Tibial nerve (tissue), 4 donors: ENCODE measurements at regions not wholly inside any gene's neighbourhood (a gene's known extent, or its start where the extent isn't known, plus 50 kb on each side); places are given as distances from the start of the nearest gene placed in this dataset.

Source experiments
- DNase-seq, 2 donors: peaks; one replicate each; pipeline ENCODE4 v3.0.0-alpha.2; 2019; ENCODE audit warnings: low spot score in 2 of 2
- H3K27ac ChIP-seq, 4 donors: fragments of 200-600 bp; sonication (generic) in 3 of 4; one replicate each; pipeline ENCODE4 v1.5.1; 2017 to 2019; ENCODE audit warnings: mild to moderate bottlenecking in 1 of 4
- H3K27me3 ChIP-seq, 2 donors: fragments of 200-600 bp; sonication (generic) in 1 of 2; one replicate each; pipeline versions ENCODE4 v1.5.1 to v1.6.0; 2017 to 2019
- H3K36me3 ChIP-seq, 3 donors: fragments of 200-600 bp; sonication (generic); one replicate each; pipeline ENCODE4 v1.5.1; 2018 to 2019
- H3K4me1 ChIP-seq, 4 donors: fragments of 200-600 bp; sonication (generic) in 3 of 4; one replicate each; pipeline ENCODE4 v1.5.1; 2017 to 2019
- H3K4me3 ChIP-seq, 4 donors: fragments of 200-600 bp; sonication (generic) in 3 of 4; one replicate each; pipeline ENCODE4 v1.5.1; 2017 to 2019; ENCODE audit warnings: mild to moderate bottlenecking in 1 of 4, moderate library complexity in 1 of 4
- H3K9me3 ChIP-seq, 4 donors: fragments of 200-600 bp; sonication (generic) in 3 of 4; one replicate each; pipeline ENCODE4 v1.5.1; 2017 to 2019
- EP300 ChIP-seq, 2 donors: sonication (generic); formaldehyde crosslinking; IDR thresholded peaks; one replicate each; pipeline ENCODE4 v1.6.1; 2017; ENCODE audit warnings: antibody characterized with exemption in 2 of 2, mild to moderate bottlenecking in 1 of 2
- POLR2A ChIP-seq, 2 donors: fragments of 450-650 bp; IDR thresholded peaks; one replicate each; pipeline ENCODE4 v1.6.1; 2017; ENCODE audit warnings: antibody characterized with exemption in 2 of 2, mild to moderate bottlenecking in 2 of 2, moderate library complexity in 2 of 2
- whole genome bisulfite sequencing, 2 donors: methylation state at CpG; one replicate each; pipeline ENCODE4 v1.1.5; 2018; 5-methylcytosine and 5-hydroxymethylcytosine counted together
- TF ChIP-seq, protein P1 (sequence below), 5 experiments: fragments of 200-600 bp in 3 of 5; fragments of 450-650 bp in 2 of 5; sonication (generic) in 3 of 5; IDR thresholded peaks; one replicate each; pipeline ENCODE4 v1.5.1; 2016 to 2019; ENCODE audit warnings: antibody characterized with exemption in 5 of 5, mild to moderate bottlenecking in 3 of 5, moderate library complexity in 2 of 5

- Histone ChIP-seq H3K27ac (no peak overlapping the region), H3K36me3 (no peaks in the 10 kb centered on the region), H3K4me1 (no peaks in the 10 kb centered on the region), H3K4me3 (no peak overlapping the region), H3K27me3 (no peaks in the 10 kb centered on the region), H3K9me3 (no peaks in the 10 kb centered on the region)
- no peak for TF ChIP-seq EP300 (IDR thresholded peaks at IDR 0.05)
- no peak for TF ChIP-seq POLR2A (IDR thresholded peaks at IDR 0.05)
- TF ChIP-seq, protein P1, sequence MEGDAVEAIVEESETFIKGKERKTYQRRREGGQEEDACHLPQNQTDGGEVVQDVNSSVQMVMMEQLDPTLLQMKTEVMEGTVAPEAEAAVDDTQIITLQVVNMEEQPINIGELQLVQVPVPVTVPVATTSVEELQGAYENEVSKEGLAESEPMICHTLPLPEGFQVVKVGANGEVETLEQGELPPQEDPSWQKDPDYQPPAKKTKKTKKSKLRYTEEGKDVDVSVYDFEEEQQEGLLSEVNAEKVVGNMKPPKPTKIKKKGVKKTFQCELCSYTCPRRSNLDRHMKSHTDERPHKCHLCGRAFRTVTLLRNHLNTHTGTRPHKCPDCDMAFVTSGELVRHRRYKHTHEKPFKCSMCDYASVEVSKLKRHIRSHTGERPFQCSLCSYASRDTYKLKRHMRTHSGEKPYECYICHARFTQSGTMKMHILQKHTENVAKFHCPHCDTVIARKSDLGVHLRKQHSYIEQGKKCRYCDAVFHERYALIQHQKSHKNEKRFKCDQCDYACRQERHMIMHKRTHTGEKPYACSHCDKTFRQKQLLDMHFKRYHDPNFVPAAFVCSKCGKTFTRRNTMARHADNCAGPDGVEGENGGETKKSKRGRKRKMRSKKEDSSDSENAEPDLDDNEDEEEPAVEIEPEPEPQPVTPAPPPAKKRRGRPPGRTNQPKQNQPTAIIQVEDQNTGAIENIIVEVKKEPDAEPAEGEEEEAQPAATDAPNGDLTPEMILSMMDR (IDR thresholded peaks at IDR 0.05), result no peak
- DNase-seq, result no peak
- WGBS, 2 donors, result 82 to 83% methylated on average over 4 of the region's 4 CpGs
Measured at GRCh38 chr21:18588001-18588662, 184.5 kb upstream of the TMPRSS15 start.

DNA sequence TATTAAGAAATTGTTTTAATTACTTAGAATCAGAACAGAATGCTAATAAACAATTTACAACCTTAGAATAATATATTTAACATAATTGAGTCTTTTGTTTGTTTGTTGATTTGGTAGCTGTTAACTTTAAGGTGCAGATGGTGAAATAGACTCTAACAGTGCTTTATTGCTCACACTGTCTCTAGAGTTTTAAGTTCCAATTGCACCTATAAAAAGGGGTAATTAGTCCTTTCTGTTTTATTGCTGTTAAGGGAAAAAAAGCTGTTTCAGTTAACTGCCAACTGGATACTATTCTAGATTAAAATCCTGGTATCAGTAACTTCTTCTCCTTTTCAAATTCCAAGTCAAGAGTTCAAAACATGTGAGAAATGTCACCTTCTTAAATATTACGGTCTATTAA, 197.6 kb upstream of the TMPRSS15 start:
- Histone ChIP-seq H3K36me3 (no peaks in the 10 kb centered on the region), H3K4me3 (no peak overlapping the region)
- WGBS, 2 donors, result 81 to 94% methylated on average over 1 of the region's 1 CpG

DNA sequence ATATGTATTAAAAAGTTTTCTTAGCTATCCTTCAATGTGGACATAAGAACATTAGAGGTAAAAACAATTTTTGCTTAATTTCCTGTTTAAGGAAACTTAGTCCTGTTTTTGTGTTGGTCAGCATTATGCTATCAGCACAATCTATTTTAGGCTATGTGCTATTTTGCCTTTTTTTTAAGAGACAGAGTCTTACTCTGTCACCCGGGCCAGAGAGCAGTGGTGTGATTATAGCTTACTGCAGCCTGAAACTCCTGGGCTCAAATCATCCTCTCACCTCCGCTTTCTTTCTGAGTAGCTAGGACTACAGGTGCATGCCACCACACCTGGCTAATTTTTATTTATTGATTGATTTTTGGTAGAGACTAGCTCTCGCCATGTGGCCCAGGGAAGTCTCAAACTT, 199.1 kb upstream of the TMPRSS15 start:
- no peak for DNase-seq
- 70 to 71% methylated on average over 3 of the region's 3 CpGs for WGBS, 2 donors

More for the DNA sequence above, 197.6 kb upstream of the TMPRSS15 start:
- no peak overlapping the region for H3K27ac ChIP-seq
- no peaks in the 10 kb centered on the region for H3K9me3 ChIP-seq
- DNase-seq, result no peak
- no peaks in the 10 kb centered on the region for H3K27me3 ChIP-seq
- no peaks in the 10 kb centered on the region for H3K4me1 ChIP-seq
- no peak for TF ChIP-seq POLR2A (IDR thresholded peaks at IDR 0.05)
- TF ChIP-seq EP300 (IDR thresholded peaks at IDR 0.05), result no peak
- TF ChIP-seq, protein P1 (IDR thresholded peaks at IDR 0.05), result no peak

DNA sequence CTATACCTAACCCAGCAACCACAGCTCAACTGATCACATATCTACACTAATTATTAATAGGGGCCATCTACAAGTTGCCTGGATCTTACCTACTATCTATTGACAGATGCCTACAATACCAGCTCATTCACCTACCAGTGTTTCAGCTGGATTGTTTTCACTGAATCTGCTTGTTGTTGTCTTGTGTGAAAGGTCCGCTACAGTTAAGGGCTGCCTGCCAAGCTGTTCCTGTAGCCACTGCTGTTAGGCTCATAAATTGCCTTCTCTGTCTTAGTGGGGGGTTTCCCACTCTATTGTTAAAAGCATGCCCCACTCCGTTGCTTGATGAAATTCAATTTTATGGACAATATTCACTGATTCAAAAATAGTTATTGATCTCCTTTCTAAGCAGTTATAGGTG, 199.7 kb upstream of the TMPRSS15 start:
- H3K9me3 ChIP-seq, result no peaks in the 10 kb centered on the region
- no peaks in the 10 kb centered on the region for H3K4me1 ChIP-seq
- TF ChIP-seq, protein P1 (IDR thresholded peaks at IDR 0.05), result no peak
- TF ChIP-seq EP300 (IDR thresholded peaks at IDR 0.05) (no peak), POLR2A (IDR thresholded peaks at IDR 0.05) (no peak)
- no peaks in the 10 kb centered on the region for H3K36me3 ChIP-seq
- DNase-seq, result no peak
- no peaks in the 10 kb centered on the region for H3K27me3 ChIP-seq
- no peak overlapping the region for H3K4me3 ChIP-seq
- no peak overlapping the region for H3K27ac ChIP-seq
- 29 to 35% methylated on average over 2 of the region's 2 CpGs for WGBS, 2 donors

More for the DNA sequence above, 199.1 kb upstream of the TMPRSS15 start:
- TF ChIP-seq, protein P1 (IDR thresholded peaks at IDR 0.05), result no peak
- no peak for TF ChIP-seq EP300 (IDR thresholded peaks at IDR 0.05)
- Histone ChIP-seq H3K27me3 (no peaks in the 10 kb centered on the region), H3K4me1 (no peaks in the 10 kb centered on the region), H3K9me3 (no peaks in the 10 kb centered on the region), H3K4me3 (no peak overlapping the region), H3K36me3 (no peaks in the 10 kb centered on the region), H3K27ac (no peak overlapping the region)

GRCh38 chr21:18603980-18604379, 200.4 kb upstream of the TMPRSS15 start:
- DNase-seq, result no peak
- H3K27me3 ChIP-seq, result no peaks in the 10 kb centered on the region
- no peaks in the 10 kb centered on the region for H3K9me3 ChIP-seq
- no peaks in the 10 kb centered on the region for H3K36me3 ChIP-seq
- H3K4me1 ChIP-seq, result no peaks in the 10 kb centered on the region
- TF ChIP-seq, protein P1 (IDR thresholded peaks at IDR 0.05), result no peak
- no peak for TF ChIP-seq POLR2A (IDR thresholded peaks at IDR 0.05)
- TF ChIP-seq EP300 (IDR thresholded peaks at IDR 0.05), result no peak
- 73 to 78% methylated on average over 3 of the region's 3 CpGs for WGBS, 2 donors
- no peak overlapping the region for H3K27ac ChIP-seq
- H3K4me3 ChIP-seq, result no peak overlapping the region
